Liver (tissue), 8 donors: ENCODE measurements at regions not wholly inside any gene's neighbourhood (a gene's known extent, or its start where the extent isn't known, plus 50 kb on each side); places are given as distances from the start of the nearest gene placed in this dataset.

ENCODE experiments used
- DNase-seq: peaks from one replicate; pipeline ENCODE4 v3.0.0-alpha.2; 2017; ENCODE audit warnings: low spot score
- H3K27ac ChIP-seq, 2 donors: one replicate each; pipeline ENCODE4 v1.7.0; 2013; ENCODE audit warnings: inconsistent platforms in 2 of 2, low read length in 2 of 2, control low read depth in 1 of 2, low read depth in 1 of 2, mild to moderate bottlenecking in 1 of 2
- H3K27me3 ChIP-seq, 4 donors: one replicate each; pipeline versions ENCODE4 v1.6.1 to v1.7.0; 2013; ENCODE audit warnings: low read length in 3 of 4, inconsistent platforms in 1 of 4, mild to moderate bottlenecking in 1 of 4, moderate library complexity in 1 of 4; ENCODE audit not compliant: control insufficient read depth in 4 of 4, insufficient read depth in 4 of 4
- H3K36me3 ChIP-seq, 4 donors: one replicate each; pipeline versions ENCODE4 v1.6.1 to v1.7.0; 2013; ENCODE audit warnings: low read length in 3 of 4, mild to moderate bottlenecking in 3 of 4, low read depth in 1 of 4, moderate library complexity in 1 of 4; ENCODE audit not compliant: control insufficient read depth in 4 of 4, insufficient read depth in 3 of 4
- H3K4me1 ChIP-seq, 4 donors: one replicate each; pipeline versions ENCODE4 v1.6.1 to v1.7.0; 2013; ENCODE audit warnings: low read length in 3 of 4, mild to moderate bottlenecking in 3 of 4, moderate library complexity in 1 of 4; ENCODE audit not compliant: control insufficient read depth in 4 of 4, insufficient read depth in 4 of 4
- H3K4me3 ChIP-seq, 3 donors: one replicate each; pipeline versions ENCODE4 v1.6.1 to v1.7.0; 2013; ENCODE audit warnings: low read length in 3 of 3, control low read depth in 1 of 3, low read depth in 1 of 3, mild to moderate bottlenecking in 1 of 3
- H3K9ac ChIP-seq, 2 donors: one replicate each; pipeline ENCODE4 v1.7.0; 2013; ENCODE audit warnings: low read length in 2 of 2, mild to moderate bottlenecking in 2 of 2, moderate library complexity in 2 of 2, control low read depth in 1 of 2, low read depth in 1 of 2
- H3K9me3 ChIP-seq, 4 donors: one replicate each; pipeline versions ENCODE4 v1.6.1 to v1.7.0; 2013; ENCODE audit warnings: low read length in 3 of 4; ENCODE audit not compliant: control insufficient read depth in 4 of 4
- EGR1 ChIP-seq, 2 donors: IDR thresholded peaks; 2 replicates each; pipeline ENCODE4 v1.6.1; 2016 to 2018; ENCODE audit warnings: antibody characterized with exemption in 2 of 2, low read depth in 2 of 2
- FOXA1 ChIP-seq: IDR thresholded peaks from 2 replicates; pipeline ENCODE4 v1.6.1; 2016; ENCODE audit warnings: antibody characterized with exemption
- FOXA2 ChIP-seq: IDR thresholded peaks from 2 replicates; pipeline ENCODE4 v1.6.1; 2016; ENCODE audit warnings: antibody characterized with exemption
- GABPA ChIP-seq, 2 donors: IDR thresholded peaks in 1 of 2; conservative IDR thresholded peaks in 1 of 2; 2 replicates each; pipeline ENCODE4 v1.6.1; 2016; ENCODE audit warnings: antibody characterized with exemption in 2 of 2, mild to moderate bottlenecking in 1 of 2, moderate library complexity in 1 of 2
- HNF4A ChIP-seq, 2 donors: conservative IDR thresholded peaks; 2 replicates each; pipeline ENCODE4 v1.6.1; 2016; ENCODE audit warnings: antibody characterized with exemption in 2 of 2, mild to moderate bottlenecking in 2 of 2
- HNF4G ChIP-seq: IDR thresholded peaks from 2 replicates; pipeline ENCODE4 v1.6.1; 2016; ENCODE audit warnings: antibody characterized with exemption
- JUND ChIP-seq, 2 donors: IDR thresholded peaks; 2 replicates each; pipeline ENCODE4 v1.6.1; 2016; ENCODE audit warnings: antibody characterized with exemption in 2 of 2
- NR2F2 ChIP-seq: IDR thresholded peaks from 2 replicates; pipeline ENCODE4 v1.6.1; 2016; ENCODE audit warnings: antibody characterized with exemption
- RAD21 ChIP-seq, 2 donors: IDR thresholded peaks; 2 replicates each; pipeline ENCODE4 v1.6.1; 2016; ENCODE audit warnings: antibody characterized with exemption in 2 of 2, mild to moderate bottlenecking in 2 of 2
- RXRA ChIP-seq, 2 donors: IDR thresholded peaks; 2 replicates each; pipeline ENCODE4 v1.6.1; 2017 to 2018; ENCODE audit warnings: antibody characterized with exemption in 2 of 2, mild to moderate bottlenecking in 1 of 2
- YY1 ChIP-seq: IDR thresholded peaks from 2 replicates; pipeline ENCODE4 v1.6.1; 2016; ENCODE audit warnings: antibody characterized with exemption, mild to moderate bottlenecking
- WGBS: extraction: QIAGEN DNeasy Blood & Tissue Kit; methylation state at CpG from one replicate; pipeline ENCODE4 v1.1.7; 2013; 5-methylcytosine and 5-hydroxymethylcytosine counted together
- TF ChIP-seq, protein P1 (sequence below): IDR thresholded peaks from 2 replicates; pipeline ENCODE4 v1.6.1; 2016; ENCODE audit warnings: antibody characterized with exemption
- TF ChIP-seq, protein P2 (sequence below): IDR thresholded peaks from 2 replicates; pipeline ENCODE4 v1.6.1; 2016; ENCODE audit warnings: antibody characterized with exemption, mild to moderate bottlenecking
- TF ChIP-seq, protein P3 (sequence below): IDR thresholded peaks from 2 replicates; pipeline ENCODE4 v1.6.1; 2016; ENCODE audit warnings: antibody characterized with exemption
- TF ChIP-seq, protein P4 (sequence below): fragments of 150-350 bp; IDR thresholded peaks from 2 replicates; pipeline ENCODE4 v1.5.1; 2017; ENCODE audit warnings: improper control_type of control experiment, low read depth, low read length; ENCODE audit not compliant: missing input control
- TF ChIP-seq, protein P5 (sequence below): IDR thresholded peaks from 2 replicates; pipeline ENCODE4 v1.6.1; 2016; ENCODE audit warnings: antibody characterized with exemption
- donor health status: healthy.
- donor health status: healthy.
- donor health status: healthy.
- donor health status: healthy.
- donor health status: healthy.

DNA sequence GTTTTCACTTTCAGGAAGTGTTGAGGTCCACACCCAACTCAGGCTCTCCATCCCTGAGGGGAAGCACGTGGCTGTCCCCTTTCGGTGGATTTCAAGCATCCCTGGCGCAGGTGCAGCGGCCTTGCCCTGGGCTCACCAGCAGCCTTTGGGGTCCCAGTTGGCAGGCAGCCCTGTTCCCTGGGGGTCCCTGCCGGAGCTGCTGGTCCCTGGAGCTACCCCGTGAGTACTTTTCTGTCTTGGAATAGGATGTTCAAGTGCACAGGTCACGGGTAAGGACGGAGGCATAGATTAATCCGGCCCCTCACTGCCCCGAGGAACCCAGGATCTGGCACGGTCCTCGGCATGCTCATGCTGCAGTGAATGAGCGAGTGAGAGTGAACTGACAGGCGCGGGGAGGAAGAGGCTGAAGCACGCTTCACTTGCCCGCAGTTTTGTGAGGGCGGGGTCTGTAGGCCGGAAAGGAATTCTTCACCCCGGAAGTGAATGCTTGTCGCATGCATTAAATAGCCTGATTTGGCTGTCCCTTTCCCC lies 117.2 kb upstream of the FAT1 start:
- no peak overlapping the region for H3K27ac ChIP-seq
- H3K4me1 ChIP-seq: no peaks in the 10 kb centered on the region
- no peaks in the 10 kb centered on the region for H3K9me3 ChIP-seq
- no peaks in the 10 kb centered on the region for H3K36me3 ChIP-seq
- H3K27me3 ChIP-seq: no peaks in the 10 kb centered on the region
- no peak overlapping the region for H3K9ac ChIP-seq
- H3K4me3 ChIP-seq: no peak overlapping the region
- 88% methylated on average over 21 of the region's 21 CpGs for WGBS
- TF ChIP-seq FOXA2 (no peak), HNF4G (no peak), FOXA1 (no peak), YY1 (no peak), RXRA (IDR thresholded peaks at IDR 0.05) (no peak), RAD21 (IDR thresholded peaks at IDR 0.05) (no peak), NR2F2 (no peak)
- TF ChIP-seq, protein P1, sequence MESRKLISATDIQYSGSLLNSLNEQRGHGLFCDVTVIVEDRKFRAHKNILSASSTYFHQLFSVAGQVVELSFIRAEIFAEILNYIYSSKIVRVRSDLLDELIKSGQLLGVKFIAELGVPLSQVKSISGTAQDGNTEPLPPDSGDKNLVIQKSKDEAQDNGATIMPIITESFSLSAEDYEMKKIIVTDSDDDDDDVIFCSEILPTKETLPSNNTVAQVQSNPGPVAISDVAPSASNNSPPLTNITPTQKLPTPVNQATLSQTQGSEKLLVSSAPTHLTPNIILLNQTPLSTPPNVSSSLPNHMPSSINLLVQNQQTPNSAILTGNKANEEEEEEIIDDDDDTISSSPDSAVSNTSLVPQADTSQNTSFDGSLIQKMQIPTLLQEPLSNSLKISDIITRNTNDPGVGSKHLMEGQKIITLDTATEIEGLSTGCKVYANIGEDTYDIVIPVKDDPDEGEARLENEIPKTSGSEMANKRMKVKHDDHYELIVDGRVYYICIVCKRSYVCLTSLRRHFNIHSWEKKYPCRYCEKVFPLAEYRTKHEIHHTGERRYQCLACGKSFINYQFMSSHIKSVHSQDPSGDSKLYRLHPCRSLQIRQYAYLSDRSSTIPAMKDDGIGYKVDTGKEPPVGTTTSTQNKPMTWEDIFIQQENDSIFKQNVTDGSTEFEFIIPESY: no peak
- TF ChIP-seq, protein P2, sequence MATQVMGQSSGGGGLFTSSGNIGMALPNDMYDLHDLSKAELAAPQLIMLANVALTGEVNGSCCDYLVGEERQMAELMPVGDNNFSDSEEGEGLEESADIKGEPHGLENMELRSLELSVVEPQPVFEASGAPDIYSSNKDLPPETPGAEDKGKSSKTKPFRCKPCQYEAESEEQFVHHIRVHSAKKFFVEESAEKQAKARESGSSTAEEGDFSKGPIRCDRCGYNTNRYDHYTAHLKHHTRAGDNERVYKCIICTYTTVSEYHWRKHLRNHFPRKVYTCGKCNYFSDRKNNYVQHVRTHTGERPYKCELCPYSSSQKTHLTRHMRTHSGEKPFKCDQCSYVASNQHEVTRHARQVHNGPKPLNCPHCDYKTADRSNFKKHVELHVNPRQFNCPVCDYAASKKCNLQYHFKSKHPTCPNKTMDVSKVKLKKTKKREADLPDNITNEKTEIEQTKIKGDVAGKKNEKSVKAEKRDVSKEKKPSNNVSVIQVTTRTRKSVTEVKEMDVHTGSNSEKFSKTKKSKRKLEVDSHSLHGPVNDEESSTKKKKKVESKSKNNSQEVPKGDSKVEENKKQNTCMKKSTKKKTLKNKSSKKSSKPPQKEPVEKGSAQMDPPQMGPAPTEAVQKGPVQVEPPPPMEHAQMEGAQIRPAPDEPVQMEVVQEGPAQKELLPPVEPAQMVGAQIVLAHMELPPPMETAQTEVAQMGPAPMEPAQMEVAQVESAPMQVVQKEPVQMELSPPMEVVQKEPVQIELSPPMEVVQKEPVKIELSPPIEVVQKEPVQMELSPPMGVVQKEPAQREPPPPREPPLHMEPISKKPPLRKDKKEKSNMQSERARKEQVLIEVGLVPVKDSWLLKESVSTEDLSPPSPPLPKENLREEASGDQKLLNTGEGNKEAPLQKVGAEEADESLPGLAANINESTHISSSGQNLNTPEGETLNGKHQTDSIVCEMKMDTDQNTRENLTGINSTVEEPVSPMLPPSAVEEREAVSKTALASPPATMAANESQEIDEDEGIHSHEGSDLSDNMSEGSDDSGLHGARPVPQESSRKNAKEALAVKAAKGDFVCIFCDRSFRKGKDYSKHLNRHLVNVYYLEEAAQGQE: no peak
- TF ChIP-seq, protein P3, sequence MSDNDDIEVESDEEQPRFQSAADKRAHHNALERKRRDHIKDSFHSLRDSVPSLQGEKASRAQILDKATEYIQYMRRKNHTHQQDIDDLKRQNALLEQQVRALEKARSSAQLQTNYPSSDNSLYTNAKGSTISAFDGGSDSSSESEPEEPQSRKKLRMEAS: no peak
- TF ChIP-seq, protein P4, sequence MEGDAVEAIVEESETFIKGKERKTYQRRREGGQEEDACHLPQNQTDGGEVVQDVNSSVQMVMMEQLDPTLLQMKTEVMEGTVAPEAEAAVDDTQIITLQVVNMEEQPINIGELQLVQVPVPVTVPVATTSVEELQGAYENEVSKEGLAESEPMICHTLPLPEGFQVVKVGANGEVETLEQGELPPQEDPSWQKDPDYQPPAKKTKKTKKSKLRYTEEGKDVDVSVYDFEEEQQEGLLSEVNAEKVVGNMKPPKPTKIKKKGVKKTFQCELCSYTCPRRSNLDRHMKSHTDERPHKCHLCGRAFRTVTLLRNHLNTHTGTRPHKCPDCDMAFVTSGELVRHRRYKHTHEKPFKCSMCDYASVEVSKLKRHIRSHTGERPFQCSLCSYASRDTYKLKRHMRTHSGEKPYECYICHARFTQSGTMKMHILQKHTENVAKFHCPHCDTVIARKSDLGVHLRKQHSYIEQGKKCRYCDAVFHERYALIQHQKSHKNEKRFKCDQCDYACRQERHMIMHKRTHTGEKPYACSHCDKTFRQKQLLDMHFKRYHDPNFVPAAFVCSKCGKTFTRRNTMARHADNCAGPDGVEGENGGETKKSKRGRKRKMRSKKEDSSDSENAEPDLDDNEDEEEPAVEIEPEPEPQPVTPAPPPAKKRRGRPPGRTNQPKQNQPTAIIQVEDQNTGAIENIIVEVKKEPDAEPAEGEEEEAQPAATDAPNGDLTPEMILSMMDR: no peak
- TF ChIP-seq, protein P5, sequence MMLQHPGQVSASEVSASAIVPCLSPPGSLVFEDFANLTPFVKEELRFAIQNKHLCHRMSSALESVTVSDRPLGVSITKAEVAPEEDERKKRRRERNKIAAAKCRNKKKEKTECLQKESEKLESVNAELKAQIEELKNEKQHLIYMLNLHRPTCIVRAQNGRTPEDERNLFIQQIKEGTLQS: no peak
- no peak for DNase-seq

DNA sequence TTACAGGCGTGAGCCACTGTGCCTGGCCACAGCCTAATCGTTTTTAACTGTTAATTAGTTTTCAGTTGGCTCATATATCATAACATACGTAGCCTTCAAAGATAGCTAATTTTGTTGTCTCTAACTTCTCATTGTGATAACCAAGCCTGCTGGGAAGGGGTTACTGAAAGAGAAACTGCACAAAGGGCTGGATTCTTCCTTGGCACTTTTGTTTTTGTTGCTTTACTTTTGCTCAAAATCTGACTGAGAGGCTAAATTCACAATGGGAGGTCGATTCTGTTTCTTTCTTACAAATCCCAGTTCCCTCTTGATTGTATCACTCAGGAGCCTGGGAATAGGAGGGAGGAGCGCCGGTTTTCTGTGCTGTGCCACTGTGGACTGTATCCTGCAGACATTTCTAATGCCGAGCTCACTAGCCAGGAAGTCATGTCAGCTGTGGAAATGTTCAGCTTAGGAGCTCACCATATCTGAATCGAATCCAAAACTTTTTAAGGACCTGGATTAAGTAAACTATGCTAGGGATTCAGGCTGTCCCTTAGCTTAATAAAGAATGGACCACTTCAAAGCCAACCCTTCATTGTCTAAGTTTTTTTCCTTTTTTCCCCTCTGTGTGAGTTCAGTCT lies 120.5 kb upstream of the FAT1 start:
- Histone ChIP-seq H3K4me1 (no peaks in the 10 kb centered on the region), H3K9ac (no peak overlapping the region), H3K9me3 (no peaks in the 10 kb centered on the region), H3K27ac (no peak overlapping the region), H3K4me3 (peak overlapping the region in 1 of 3 donors; percentile 17), H3K36me3 (no peaks in the 10 kb centered on the region), H3K27me3 (no peaks in the 10 kb centered on the region)
- no peak for DNase-seq
- WGBS: 50% methylated on average over 8 of the region's 8 CpGs
- TF ChIP-seq RXRA (IDR thresholded peaks at IDR 0.05) (no peak), YY1 (no peak), RAD21 (IDR thresholded peaks at IDR 0.05) (no peak), HNF4G (no peak), JUND (IDR thresholded peaks at IDR 0.05) (no peak), FOXA2 (no peak), EGR1 (IDR thresholded peaks at IDR 0.05; ENCODE audit: low read depth in 2 of 2) (no peak), NR2F2 (no peak), HNF4A (conservative IDR thresholded peaks at IDR 0.05) (no peak), FOXA1 (no peak), GABPA (IDR thresholded peaks at IDR 0.05 in 1 of 2, conservative IDR thresholded peaks at IDR 0.05 in 1 of 2) (no peak)
- TF ChIP-seq, protein P1: no peak
- TF ChIP-seq, protein P3: no peak
- TF ChIP-seq, protein P5: no peak
- TF ChIP-seq, protein P4: no peak
